Stomach (tissue), 8 donors: ENCODE measurements at regions not wholly inside any gene's neighbourhood (a gene's known extent, or its start where the extent isn't known, plus 50 kb on each side); places are given as distances from the start of the nearest gene placed in this dataset.

Experiments used
- DNase-seq, 2 donors: peaks; one replicate each; pipeline versions ENCODE4 v3.0.0 to v3.0.0-alpha.2; 2013 to 2019
- H3K27ac ChIP-seq, 5 donors: fragments of 200-600 bp in 4 of 5; sonication (generic) in 4 of 5; one replicate each; pipeline ENCODE4 v1.5.1; 2013 to 2019; ENCODE audit warnings: mild to moderate bottlenecking in 1 of 5, moderate library complexity in 1 of 5
- H3K27me3 ChIP-seq, 3 donors: fragments of 200-600 bp; sonication (generic); one replicate each; pipeline ENCODE4 v1.5.1; 2017 to 2019; ENCODE audit warnings: mixed run types in 1 of 3
- H3K36me3 ChIP-seq, 4 donors: fragments of 200-600 bp; sonication (generic); 1 replicate in 3 of 4; 2 replicates in 1 of 4; pipeline ENCODE4 v1.5.1; 2016 to 2019
- H3K4me1 ChIP-seq, 4 donors: fragments of 200-600 bp; sonication (generic); one replicate each; pipeline ENCODE4 v1.5.1; 2016 to 2019
- H3K4me3 ChIP-seq, 4 donors: fragments of 200-600 bp; sonication (generic) in 3 of 4; one replicate each; pipeline ENCODE4 v1.5.1; 2016 to 2019; ENCODE audit warnings: mild to moderate bottlenecking in 1 of 4
- H3K9me3 ChIP-seq, 4 donors: fragments of 200-600 bp; sonication (generic); one replicate each; pipeline ENCODE4 v1.5.1; 2016 to 2019
- CTCF ChIP-seq, 7 experiments: fragments of 450-650 bp in 4 of 7; fragments of 200-600 bp in 3 of 7; sonication (generic) in 3 of 7; IDR thresholded peaks; one replicate each; pipeline ENCODE4 v1.5.1; 2016 to 2019; ENCODE audit warnings: antibody characterized with exemption in 7 of 7, control low read depth in 2 of 7, mild to moderate bottlenecking in 1 of 7
- EP300 ChIP-seq: sonication (generic); formaldehyde crosslinking; IDR thresholded peaks from one replicate; pipeline ENCODE4 v1.6.1; 2017; ENCODE audit warnings: antibody characterized with exemption
- POLR2A ChIP-seq, 4 donors: fragments of 450-650 bp; IDR thresholded peaks; one replicate each; pipeline ENCODE4 v1.6.1; 2016; ENCODE audit warnings: antibody characterized with exemption in 4 of 4, control low read depth in 2 of 4, mild to moderate bottlenecking in 1 of 4, moderate library complexity in 1 of 4
- POLR2AphosphoS5 ChIP-seq, 3 donors: sonication (generic); formaldehyde crosslinking; IDR thresholded peaks; one replicate each; pipeline ENCODE4 v1.6.1; 2016; ENCODE audit warnings: antibody characterized with exemption in 3 of 3
- WGBS, 5 donors: extraction: QIAGEN DNeasy Blood & Tissue Kit in 3 of 5; methylation state at CpG; one replicate each; pipeline versions ENCODE4 v1.1.5 to v1.1.7; 2013 to 2018; 5-methylcytosine and 5-hydroxymethylcytosine counted together
- intact Hi-C: fragments of 100-400 bp; cut with DNase I; formaldehyde crosslinking; loops from one replicate; pipeline ENCODE4 v1.15.1; 2023; ENCODE audit warnings: low total_unique reads
- donor health status: healthy with polysubstance abuse.
- donor health status: Bipolar disorder and iron deficiency.
- donor health status: healthy.

GRCh38 chr13:76815344-76815743 lies 70.9 kb downstream of the KCTD12 start:
- TF ChIP-seq POLR2A (IDR thresholded peaks at IDR 0.05) (no peak), EP300 (no peak)
- H3K4me1 ChIP-seq: peaks cover 0 to 6% (median 2%) of the 10 kb centered on the region in 4 donors
- H3K4me3 ChIP-seq: no peak overlapping the region
- H3K27ac ChIP-seq: no peak overlapping the region
- intact Hi-C loops: no loop called here
- no peaks in the 10 kb centered on the region for H3K27me3 ChIP-seq
- 64 to 80% (median 73%) methylated on average over 2 of the region's 2 CpGs for WGBS, 5 donors
- H3K9me3 ChIP-seq: no peaks in the 10 kb centered on the region
- no peak for DNase-seq
- H3K36me3 ChIP-seq: no peaks in the 10 kb centered on the region

GRCh38 chr13:76813891-76814290 lies 72.3 kb downstream of the KCTD12 start:
- intact Hi-C loops: no loop called here
- Histone ChIP-seq H3K9me3 (peaks cover 0 to 4% (median 0%) of the 10 kb centered on the region in 4 donors), H3K4me1 (peaks cover 0 to 10% (median 2%) of the 10 kb centered on the region in 4 donors), H3K36me3 (no peaks in the 10 kb centered on the region), H3K27ac (no peak overlapping the region), H3K27me3 (no peaks in the 10 kb centered on the region), H3K4me3 (no peak overlapping the region)
- peak; percentile 47 to 84 for DNase-seq
- no peak for TF ChIP-seq CTCF (IDR thresholded peaks at IDR 0.05)
- TF ChIP-seq POLR2AphosphoS5 (IDR thresholded peaks at IDR 0.05): no peak
- TF ChIP-seq EP300: no peak
- no peak for TF ChIP-seq POLR2A (IDR thresholded peaks at IDR 0.05)

GRCh38 chr13:76813000-76813691 lies 73.1 kb downstream of the KCTD12 start:
- no peaks in the 10 kb centered on the region for H3K27me3 ChIP-seq
- intact Hi-C loops: no loop called here
- TF ChIP-seq POLR2A (IDR thresholded peaks at IDR 0.05) (no peak), EP300 (no peak), CTCF (IDR thresholded peaks at IDR 0.05) (no peak), POLR2AphosphoS5 (IDR thresholded peaks at IDR 0.05) (no peak)
- peaks cover 0 to 4% (median 0%) of the 10 kb centered on the region in 4 donors for H3K9me3 ChIP-seq
- 80 to 89% (median 85%) methylated on average over 4 of the region's 4 CpGs for WGBS, 5 donors
- H3K36me3 ChIP-seq: no peaks in the 10 kb centered on the region
- no peak overlapping the region for H3K4me3 ChIP-seq
- H3K4me1 ChIP-seq: peaks cover 0 to 14% (median 2%) of the 10 kb centered on the region in 4 donors
- H3K27ac ChIP-seq: no peak overlapping the region
- DNase-seq: peak in 1 of 2 donors; percentile 52

DNA sequence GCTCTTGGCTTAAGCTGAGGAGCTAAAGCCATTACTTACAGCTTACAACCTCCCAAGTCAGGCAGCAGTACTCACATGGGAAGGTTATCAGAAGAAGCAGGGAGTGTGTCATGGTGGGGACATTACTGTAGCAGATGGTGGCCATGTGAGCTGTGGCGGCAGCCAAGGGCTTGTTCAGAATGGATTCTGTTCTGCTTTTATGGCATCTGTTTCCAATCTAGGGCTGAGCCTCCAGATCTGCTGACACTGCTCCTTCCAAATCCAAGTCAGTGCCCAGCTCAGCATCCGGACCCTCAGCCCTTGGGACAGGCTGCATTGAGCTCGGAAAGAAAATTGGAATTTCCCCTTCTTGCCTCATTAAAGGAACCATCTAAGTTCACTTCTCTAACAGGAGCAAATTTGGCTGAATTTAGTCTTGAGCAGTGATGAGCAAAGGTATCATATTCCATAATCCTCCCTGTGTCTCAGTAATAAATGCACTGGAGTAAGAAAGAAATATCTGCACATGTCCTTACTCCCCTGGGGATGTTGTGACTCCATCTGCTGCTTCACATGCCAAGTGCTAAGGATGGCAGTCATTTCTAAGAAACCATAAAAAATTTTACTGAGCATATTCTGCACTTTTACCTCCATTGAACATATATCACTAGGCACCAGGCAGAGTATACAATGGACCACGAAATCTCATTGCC lies 73.9 kb downstream of the KCTD12 start:
- peak in 1 of 2 donors; percentile 74 for DNase-seq
- intact Hi-C loops: no loop called here
- no peak overlapping the region for H3K4me3 ChIP-seq
- H3K4me1 ChIP-seq: peaks cover 0 to 14% (median 2%) of the 10 kb centered on the region in 4 donors
- H3K9me3 ChIP-seq: peaks cover 0 to 4% (median 0%) of the 10 kb centered on the region in 4 donors
- 80 to 86% (median 84%) methylated on average over 4 of the region's 4 CpGs for WGBS, 5 donors
- TF ChIP-seq POLR2A (IDR thresholded peaks at IDR 0.05) (no peak), CTCF (IDR thresholded peaks at IDR 0.05) (no peak), POLR2AphosphoS5 (IDR thresholded peaks at IDR 0.05) (no peak), EP300 (no peak)
- no peaks in the 10 kb centered on the region for H3K27me3 ChIP-seq
- no peak overlapping the region for H3K27ac ChIP-seq
- H3K36me3 ChIP-seq: no peaks in the 10 kb centered on the region
